DMS153 treated with DMSO at 0.1 percent for 48 hours (cell line): ENCODE measurements at regions not wholly inside any gene's neighbourhood (a gene's known extent, or its start where the extent isn't known, plus 50 kb on each side); places are given as distances from the start of the nearest gene placed in this dataset.

Source experiments
- DNase-seq: peaks from one replicate; lab custom pipeline; 2025; ENCODE audit not compliant: unreplicated experiment; lab: John Stamatoyannopoulos, UW

GRCh38 chr6:12421596-12421995 is 131.4 kb downstream of the EDN1 start:
- DNase-seq, result no peak

GRCh38 chr6:12422848-12423247 is 132.7 kb downstream of the EDN1 start:
- DNase-seq, result no peak

GRCh38 chr6:12423832-12424231 is 133.7 kb downstream of the EDN1 start:
- no peak for DNase-seq

- DNase-seq, result no peak
Observed at GRCh38 chr6:12426121-12426520, 136.0 kb downstream of the EDN1 start.

GRCh38 chr6:12431023-12431422 is 140.9 kb downstream of the EDN1 start:
- DNase-seq, result no peak

GRCh38 chr6:12436224-12436623 is 146.1 kb downstream of the EDN1 start:
- DNase-seq, result no peak

- no peak for DNase-seq
Observed at GRCh38 chr6:12436683-12437082, 146.5 kb downstream of the EDN1 start.

GRCh38 chr6:12439296-12439695 is 149.1 kb downstream of the EDN1 start:
- DNase-seq, result no peak

- no peak for DNase-seq
Observed at GRCh38 chr6:12440981-12441380, 150.8 kb downstream of the EDN1 start.

GRCh38 chr6:12442455-12442854 is 152.3 kb downstream of the EDN1 start:
- DNase-seq, result no peak

- DNase-seq, result no peak
Observed at GRCh38 chr6:12446394-12446793, 156.2 kb downstream of the EDN1 start.

- no peak for DNase-seq
Observed at GRCh38 chr6:12449447-12449846, 159.3 kb downstream of the EDN1 start.

GRCh38 chr6:12450467-12450866 is 160.3 kb downstream of the EDN1 start:
- no peak for DNase-seq

GRCh38 chr6:12456343-12456742 is 166.2 kb downstream of the EDN1 start:
- DNase-seq, result no peak

GRCh38 chr6:12457094-12457493 is 166.9 kb downstream of the EDN1 start:
- DNase-seq, result no peak

GRCh38 chr6:12458558-12458957 is 168.4 kb downstream of the EDN1 start:
- DNase-seq, result no peak

GRCh38 chr6:12459945-12460661 is 169.9 kb downstream of the EDN1 start:
- no peak for DNase-seq

- DNase-seq, result no peak
Observed at GRCh38 chr6:12467706-12468670, 177.8 kb downstream of the EDN1 start.

GRCh38 chr6:12472601-12473038 is 182.5 kb downstream of the EDN1 start:
- no peak for DNase-seq

GRCh38 chr6:12473494-12473893 is 183.3 kb downstream of the EDN1 start:
- DNase-seq, result no peak

- DNase-seq, result no peak
Observed at GRCh38 chr6:12474167-12475140, 184.3 kb downstream of the EDN1 start.
